Body of pancreas (tissue), 4 donors: ENCODE measurements at regions not wholly inside any gene's neighbourhood (a gene's known extent, or its start where the extent isn't known, plus 50 kb on each side); places are given as distances from the start of the nearest gene placed in this dataset.

Experiments used
- ATAC-seq: fragments of 150-250 bp; one replicate; pipeline ENCODE4 v1.9.1; 2016
- DNase-seq, 4 donors: peaks; one replicate each; pipeline ENCODE4 v3.0.0-alpha.2; 2019
- H3K27ac ChIP-seq, 4 donors: fragments of 200-600 bp; sonication (generic); 1 replicate in 3 of 4; 2 replicates in 1 of 4; pipeline versions ENCODE4 v1.5.1 to v1.6.1; 2016 to 2019; ENCODE audit warnings: mild to moderate bottlenecking in 1 of 4, mixed read lengths in 1 of 4, moderate library complexity in 1 of 4
- H3K27me3 ChIP-seq, 2 donors: fragments of 200-600 bp; sonication (generic); one replicate each; pipeline ENCODE4 v1.6.0; 2016; ENCODE audit warnings: mild to moderate bottlenecking in 1 of 2
- H3K36me3 ChIP-seq, 2 donors: fragments of 200-600 bp; sonication (generic); replicated peaks in 1 of 2; 2 replicates each; pipeline ENCODE4 v1.5.1; 2016; ENCODE audit warnings: low read depth in 2 of 2; ENCODE audit not compliant: insufficient read depth in 1 of 2
- H3K4me1 ChIP-seq: fragments of 200-600 bp; sonication (generic); one replicate; pipeline ENCODE4 v1.6.0; 2016
- H3K4me3 ChIP-seq, 2 donors: fragments of 200-600 bp; sonication (generic); 1 replicate in 1 of 2; 2 replicates in 1 of 2; pipeline ENCODE4 v1.5.1; 2016 to 2019
- H3K9me3 ChIP-seq, 3 donors: fragments of 200-600 bp; sonication (generic); 1 replicate in 2 of 3; 2 replicates in 1 of 3; pipeline ENCODE4 v1.5.1; 2016
- CTCF ChIP-seq, 7 experiments: fragments of 450-650 bp in 4 of 7; fragments of 200-600 bp in 3 of 7; sonication (generic) in 3 of 7; IDR thresholded peaks; one replicate each; pipeline ENCODE4 v1.5.1; 2016 to 2019; ENCODE audit warnings: antibody characterized with exemption in 7 of 7
- POLR2A ChIP-seq, 3 donors: fragments of 450-650 bp; IDR thresholded peaks; one replicate each; pipeline ENCODE4 v1.6.1; 2016; ENCODE audit warnings: antibody characterized with exemption in 3 of 3, mild to moderate bottlenecking in 2 of 3
- WGBS, 2 donors: methylation state at CpG; one replicate each; pipeline ENCODE4 v1.1.5; 2017; 5-methylcytosine and 5-hydroxymethylcytosine counted together
- intact Hi-C: fragments of 100-400 bp; cut with DNase I; formaldehyde crosslinking; loops from one replicate; pipeline ENCODE4 v1.15.1; 2023

DNA sequence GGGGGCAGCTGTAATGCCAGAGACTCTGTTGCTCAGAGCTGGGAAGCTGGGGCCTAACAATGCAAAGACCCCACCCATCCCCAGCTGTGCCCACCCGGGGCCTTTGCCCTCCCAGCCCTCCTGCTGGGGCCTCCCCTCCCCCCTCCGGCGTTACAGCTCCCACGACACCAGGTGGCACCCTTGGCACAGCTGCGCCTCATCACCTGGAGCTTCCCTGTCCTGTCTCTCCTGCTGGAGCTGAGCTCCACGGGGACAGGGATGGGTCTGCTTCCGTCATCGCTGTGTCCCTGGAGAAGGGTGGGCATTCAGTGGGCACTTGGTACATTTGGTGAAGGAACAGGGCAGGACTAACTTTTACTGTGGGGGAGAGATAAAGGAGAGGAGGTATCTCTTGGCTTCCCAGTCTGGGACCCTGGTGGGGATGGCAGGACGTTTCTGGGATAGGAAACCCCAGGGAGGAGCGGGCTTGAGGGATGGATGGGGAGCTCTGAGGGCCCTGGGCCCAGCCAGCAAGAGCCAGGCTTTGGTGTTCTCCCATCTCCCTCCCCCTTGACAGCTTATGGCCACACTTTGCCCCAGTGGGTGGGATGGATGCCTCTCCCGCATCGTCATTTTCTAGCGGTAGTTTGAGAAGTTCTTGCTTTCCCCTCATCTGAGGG, 453.2 kb downstream of the PTPRU start:
- no peak for TF ChIP-seq POLR2A (IDR thresholded peaks at IDR 0.05)
- no peak for TF ChIP-seq CTCF (IDR thresholded peaks at IDR 0.05)
- peaks cover 0 to 8% (median 0%) of the 10 kb centered on the region in 3 donors for H3K9me3 ChIP-seq
- no peak overlapping the region for H3K27ac ChIP-seq
- ATAC-seq, result no peak
- H3K4me1 ChIP-seq, result no peaks in the 10 kb centered on the region
- WGBS, 2 donors, result 46 to 60% methylated on average over 7 to 13 of the region's 13 CpGs
- intact Hi-C loops, result no loop called here
- H3K36me3 ChIP-seq, result no peaks in the 10 kb centered on the region
- no peak for DNase-seq
- no peaks in the 10 kb centered on the region for H3K27me3 ChIP-seq
- no peak overlapping the region for H3K4me3 ChIP-seq

GRCh38 chr1:29688471-29689365, 452.4 kb downstream of the PTPRU start:
- Histone ChIP-seq H3K36me3 (no peaks in the 10 kb centered on the region), H3K4me1 (peaks cover 2% of the 10 kb centered on the region), H3K27ac (no peak overlapping the region), H3K9me3 (peaks cover 0 to 2% (median 0%) of the 10 kb centered on the region in 3 donors), H3K4me3 (no peak overlapping the region), H3K27me3 (no peaks in the 10 kb centered on the region)
- intact Hi-C loops, result no loop called here
- no peak for ATAC-seq
- 45 to 61% methylated on average over 11 to 14 of the region's 14 CpGs for WGBS, 2 donors
- TF ChIP-seq POLR2A (IDR thresholded peaks at IDR 0.05) (no peak), CTCF (IDR thresholded peaks at IDR 0.05) (no peak)
- peak in 1 of 4 donors; percentile 7 for DNase-seq

GRCh38 chr1:29687601-29688244, 451.4 kb downstream of the PTPRU start:
- no peak for TF ChIP-seq POLR2A (IDR thresholded peaks at IDR 0.05)
- no peak for TF ChIP-seq CTCF (IDR thresholded peaks at IDR 0.05)
- Histone ChIP-seq H3K9me3 (no peaks in the 10 kb centered on the region), H3K27ac (no peak overlapping the region), H3K4me3 (no peak overlapping the region), H3K27me3 (no peaks in the 10 kb centered on the region), H3K4me1 (peaks cover 11% of the 10 kb centered on the region), H3K36me3 (no peaks in the 10 kb centered on the region)
- intact Hi-C loops, result no loop called here
- WGBS, 2 donors, result 52 to 60% methylated on average over 4 of the region's 4 CpGs
- DNase-seq (no peak), ATAC-seq (no peak)

- H3K27me3 ChIP-seq, result no peaks in the 10 kb centered on the region
- intact Hi-C loops, result no loop called here
- ATAC-seq (no peak), DNase-seq (no peak)
- no peaks in the 10 kb centered on the region for H3K9me3 ChIP-seq
- peaks cover 17% of the 10 kb centered on the region for H3K4me1 ChIP-seq
- 31 to 48% methylated on average over 3 of the region's 3 CpGs for WGBS, 2 donors
- no peak for TF ChIP-seq POLR2A (IDR thresholded peaks at IDR 0.05)
- no peak for TF ChIP-seq CTCF (IDR thresholded peaks at IDR 0.05)
- no peak overlapping the region for H3K4me3 ChIP-seq
- H3K36me3 ChIP-seq, result no peaks in the 10 kb centered on the region
- no peak overlapping the region for H3K27ac ChIP-seq
Observed at GRCh38 chr1:29687166-29687565, 450.8 kb downstream of the PTPRU start.
